NCI-H187 treated with DMSO at 0.1 percent for 48 hours (cell line): ENCODE measurements at regions not wholly inside any gene's neighbourhood (a gene's known extent, or its start where the extent isn't known, plus 50 kb on each side); places are given as distances from the start of the nearest gene placed in this dataset.

Source experiments
- DNase-seq: peaks from one replicate; lab custom pipeline; 2025; lab: John Stamatoyannopoulos, UW

DNA sequence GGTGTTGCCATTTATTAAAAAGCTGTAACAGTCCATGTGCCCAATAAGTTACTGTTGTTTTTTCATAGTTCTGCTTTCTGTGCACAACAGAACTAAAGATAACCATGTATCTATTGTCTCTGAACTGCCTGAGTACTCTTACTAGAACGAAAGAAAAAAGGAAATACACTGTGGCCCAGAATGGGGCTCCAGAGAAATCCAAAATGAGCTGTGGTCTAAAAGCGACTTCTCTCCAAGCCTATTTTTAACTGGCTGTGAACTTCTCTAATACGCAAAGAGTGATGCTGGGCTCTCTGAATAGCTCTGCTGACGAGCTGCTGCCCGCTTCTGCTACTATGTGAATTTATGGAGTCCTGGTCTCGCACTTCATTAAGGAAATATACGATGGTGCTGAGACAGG lies 56.2 kb upstream of the LPP start:
- no peak for DNase-seq

GRCh38 chr3:188099907-188100306 lies 54.0 kb upstream of the LPP start:
- DNase-seq, result no peak

DNA sequence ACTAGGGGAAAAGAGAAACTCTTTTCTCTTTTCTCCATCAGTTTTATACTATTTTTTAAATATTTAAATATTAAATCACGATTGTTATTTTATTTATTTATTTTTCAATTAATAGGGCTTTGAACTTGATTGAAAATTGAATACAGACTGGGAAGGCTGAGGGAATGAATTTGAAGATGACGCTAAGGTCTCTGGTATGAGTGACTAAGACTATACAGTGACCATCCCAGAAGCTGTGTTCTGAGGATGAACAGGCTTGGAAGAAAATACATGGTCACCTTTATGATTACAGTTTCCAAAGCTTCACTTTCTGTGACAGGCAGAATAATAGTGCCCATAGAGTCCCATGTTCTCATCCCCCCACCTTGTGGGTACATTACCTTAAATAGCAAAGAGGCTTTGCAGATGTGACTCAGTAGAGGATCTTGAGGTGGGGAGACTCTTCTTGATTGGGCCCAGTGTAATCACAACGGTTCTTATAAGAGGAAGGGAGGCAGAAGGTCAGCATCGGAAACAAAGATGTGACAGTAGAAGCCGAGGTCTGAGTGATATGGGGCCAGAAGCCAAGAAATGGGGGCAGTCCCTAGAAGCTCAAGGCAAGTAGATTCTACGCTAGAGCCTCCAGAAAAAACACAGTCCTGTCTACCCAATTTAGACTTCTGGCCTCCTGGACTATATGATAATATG lies 51.0 kb upstream of the LPP start:
- no peak for DNase-seq

- no peak for DNase-seq
Measured at GRCh38 chr3:188104050-188104449, 49.9 kb upstream of the LPP start.
